ENCODE measurements at regions not wholly inside any gene's neighbourhood (a gene's known extent, or its start where the extent isn't known, plus 50 kb on each side); places are given as distances from the start of the nearest gene placed in this dataset.

DNA sequence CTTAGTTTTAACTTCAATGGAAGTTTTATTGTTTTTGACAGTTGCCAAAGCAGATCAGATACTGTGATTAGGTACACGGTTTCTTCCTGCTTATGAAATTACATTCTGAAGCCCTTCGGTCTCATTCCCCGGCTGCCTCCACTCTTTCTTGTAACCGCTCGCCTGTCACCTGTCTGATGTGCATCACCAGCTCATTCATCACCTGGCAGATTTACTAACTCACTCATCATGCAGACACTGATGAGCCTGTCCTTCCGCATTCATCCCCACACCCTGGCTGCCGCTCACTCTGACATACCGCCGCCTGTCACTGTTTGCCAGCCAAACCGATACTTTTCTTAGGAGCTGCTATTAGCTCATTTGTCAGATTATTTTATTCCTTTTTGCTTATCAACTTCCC, 82.8 kb upstream of the NSMCE3 start:
- no peak for DNase-seq

DNA sequence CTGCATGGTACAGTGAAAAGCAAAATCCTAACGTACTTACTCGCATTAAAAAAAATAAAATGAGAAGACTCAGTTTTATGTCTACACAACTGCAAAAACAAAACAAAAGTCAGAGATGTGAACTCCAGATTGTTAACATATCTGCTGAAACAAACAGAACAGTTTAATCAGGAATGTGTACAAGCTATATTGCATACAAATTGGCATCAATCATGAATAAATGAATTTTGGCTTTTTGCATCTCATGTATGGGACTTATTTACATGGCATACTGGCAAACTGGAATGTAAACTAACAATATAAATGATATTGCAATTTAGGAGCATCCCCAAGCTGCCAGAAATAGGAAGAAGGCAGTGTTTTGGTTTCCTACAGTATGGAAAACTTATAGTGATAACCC, 79.6 kb upstream of the NSMCE3 start:
- DNase-seq: no peak

GRCh38 chr15:29348336-29348914, 78.8 kb upstream of the NSMCE3 start:
- DNase-seq: no peak

DNA sequence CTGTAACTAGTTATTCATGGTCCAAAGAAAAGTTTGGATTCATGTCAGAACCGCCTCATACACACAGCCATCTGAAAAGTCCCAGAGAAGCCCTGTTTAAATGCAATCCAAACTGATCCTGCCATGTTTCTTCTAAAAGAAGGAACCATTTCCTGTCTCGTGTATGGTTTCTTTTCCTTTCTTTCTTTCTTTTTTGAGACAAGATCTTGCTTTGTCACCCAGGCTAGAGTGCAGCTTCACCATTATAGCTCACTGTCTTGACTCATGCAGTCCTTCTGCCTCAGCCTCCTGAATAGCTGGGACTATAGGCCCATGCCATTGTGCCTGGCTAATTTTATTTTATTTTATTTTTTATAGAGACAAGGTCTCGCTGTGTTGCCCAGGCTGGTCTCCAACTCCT, 77.4 kb upstream of the NSMCE3 start:
- no peak for DNase-seq

DNA sequence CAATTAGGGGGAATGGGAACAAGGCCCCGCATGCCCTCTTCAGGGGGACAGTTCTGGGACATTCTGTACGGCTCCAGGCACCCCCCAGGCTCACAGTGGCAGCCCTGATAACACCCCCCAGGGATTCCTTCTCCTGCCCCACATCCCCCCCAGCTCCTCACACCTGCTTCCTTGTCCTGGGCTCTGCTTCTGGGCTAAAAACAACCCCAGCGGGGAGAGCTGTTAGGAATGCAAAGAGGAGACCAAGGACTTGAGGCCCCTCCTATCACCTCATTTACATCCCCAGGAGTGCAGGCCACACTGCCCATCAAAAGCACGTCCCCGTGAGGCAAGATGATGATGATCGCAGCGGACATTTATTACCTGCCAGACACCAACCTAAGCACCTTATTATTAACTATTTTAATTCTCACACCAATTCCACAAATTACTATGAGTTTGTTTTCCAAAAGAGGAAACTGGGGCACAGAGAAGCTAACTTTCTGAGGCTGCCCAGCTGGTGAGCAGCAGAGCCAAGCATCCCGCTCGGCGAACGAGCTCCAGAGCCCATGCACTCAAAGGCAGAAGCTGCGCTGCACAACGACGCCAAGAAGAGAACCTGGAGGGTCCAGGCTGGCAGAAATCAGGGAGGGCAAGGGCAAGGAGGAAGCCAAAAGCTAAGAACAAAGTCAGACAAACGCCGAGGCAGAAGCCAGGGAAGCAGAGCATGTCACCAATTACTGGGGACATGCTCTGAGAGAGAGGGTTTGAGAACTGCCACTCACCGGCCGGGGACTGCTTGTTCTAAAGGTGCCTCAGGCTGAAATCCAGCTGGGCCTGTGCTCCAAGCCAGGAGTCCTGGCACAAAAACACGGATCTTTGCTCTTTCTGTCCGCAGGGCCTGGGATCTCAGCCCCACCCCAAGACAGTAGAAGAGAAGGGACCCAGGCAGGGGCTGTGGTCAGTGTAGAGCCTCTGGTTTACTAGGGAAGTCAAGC, 76.2 kb upstream of the NSMCE3 start:
- DNase-seq: no peak

DNA sequence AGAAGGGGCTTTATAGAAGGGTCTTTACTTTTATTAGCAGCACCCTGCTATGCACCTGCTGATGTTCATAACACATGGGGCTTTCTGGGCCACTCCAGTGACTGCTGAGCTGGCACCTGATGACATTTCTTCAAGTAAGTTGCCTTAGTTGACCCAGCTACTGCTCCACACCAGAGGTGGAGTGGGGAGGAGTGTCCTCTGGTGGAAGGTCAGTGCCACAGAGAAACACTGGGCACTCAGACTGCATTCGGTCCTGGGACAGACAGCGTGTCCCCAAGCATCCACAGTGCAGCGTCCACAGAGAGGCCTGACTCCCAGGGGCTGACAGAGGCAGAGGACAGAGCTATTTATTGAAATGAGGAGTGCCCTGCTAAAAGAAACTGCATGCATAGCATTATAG, 74.9 kb upstream of the NSMCE3 start:
- no peak for DNase-seq

DNA sequence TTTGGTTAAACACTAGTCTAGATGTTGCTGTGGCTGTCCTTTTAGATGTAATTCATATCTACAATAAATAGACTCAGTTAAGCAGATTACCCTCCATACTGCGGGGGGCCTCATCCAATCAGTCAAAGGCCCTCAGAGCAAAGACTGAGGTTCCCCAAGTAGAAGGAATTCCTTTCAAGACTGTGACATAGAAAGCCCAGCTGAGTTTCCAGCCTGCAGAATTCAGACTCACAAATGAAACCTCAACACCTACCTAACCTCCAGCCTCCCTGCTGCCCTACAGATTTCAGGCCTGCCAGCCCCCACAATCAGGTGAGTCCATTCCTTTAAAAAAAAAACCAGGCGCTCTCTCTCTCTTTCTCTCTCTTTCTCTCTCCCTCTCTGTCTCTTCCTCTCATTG, 73.6 kb upstream of the NSMCE3 start:
- DNase-seq: no peak

DNA sequence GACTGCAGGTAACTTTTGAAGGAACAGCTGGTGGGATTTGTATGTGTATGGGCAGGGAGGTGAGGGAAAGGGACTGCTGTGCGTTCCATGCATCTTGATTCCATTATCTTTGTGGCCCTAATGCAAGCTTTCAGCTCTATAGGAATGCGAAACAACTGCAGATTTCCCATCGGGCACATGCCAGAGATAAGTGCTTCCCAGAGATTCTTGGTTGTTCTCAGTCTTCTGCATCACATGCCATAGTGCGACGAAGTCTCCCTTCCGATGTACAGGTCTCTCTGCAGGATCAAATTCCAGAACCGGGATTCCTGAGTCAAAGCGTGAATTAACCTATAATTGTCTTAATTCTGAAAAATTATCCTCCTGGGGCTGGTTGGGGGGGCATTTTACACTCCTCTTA, 72.6 kb upstream of the NSMCE3 start:
- no peak for DNase-seq

DNA sequence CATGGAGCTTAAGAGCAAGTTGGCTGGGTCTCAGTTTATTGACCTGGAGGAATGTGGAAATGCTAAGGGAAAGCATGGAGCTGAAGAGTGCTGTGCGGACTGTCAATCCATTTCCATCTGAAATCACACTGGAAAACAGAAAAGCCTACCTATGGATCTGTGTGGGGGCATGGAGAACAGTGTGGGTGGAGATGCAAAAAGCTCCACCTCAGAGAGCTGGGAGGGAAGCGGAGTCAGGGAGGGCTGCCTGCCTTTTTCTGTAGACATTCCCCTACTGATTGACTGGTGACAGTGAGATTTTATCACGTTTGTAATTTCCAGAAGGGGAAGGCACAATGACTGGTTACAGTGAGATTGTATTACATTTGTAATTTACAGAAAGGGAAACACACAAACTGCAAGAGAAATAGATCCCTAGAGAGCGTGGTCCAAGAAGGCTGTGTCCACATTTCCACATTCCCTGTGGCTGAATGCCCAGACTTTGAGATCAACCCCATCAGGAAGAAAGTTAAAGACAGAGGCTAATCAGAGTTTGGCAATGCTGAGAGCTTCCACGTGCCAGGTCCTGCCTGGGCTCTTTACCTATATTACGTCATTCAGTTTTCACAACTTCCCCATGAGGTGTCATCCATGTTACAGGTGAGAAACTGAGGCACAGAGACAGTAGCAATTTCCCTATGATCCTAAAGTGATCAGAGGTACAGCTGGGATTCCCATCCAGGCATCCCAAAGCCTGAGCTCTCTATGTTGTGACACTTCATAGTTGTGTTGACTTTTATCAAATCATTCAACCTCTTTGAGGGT, 67.7 kb upstream of the NSMCE3 start:
- DNase-seq: no peak

GRCh38 chr15:29334544-29334943, 64.9 kb upstream of the NSMCE3 start:
- no peak for DNase-seq

DNA sequence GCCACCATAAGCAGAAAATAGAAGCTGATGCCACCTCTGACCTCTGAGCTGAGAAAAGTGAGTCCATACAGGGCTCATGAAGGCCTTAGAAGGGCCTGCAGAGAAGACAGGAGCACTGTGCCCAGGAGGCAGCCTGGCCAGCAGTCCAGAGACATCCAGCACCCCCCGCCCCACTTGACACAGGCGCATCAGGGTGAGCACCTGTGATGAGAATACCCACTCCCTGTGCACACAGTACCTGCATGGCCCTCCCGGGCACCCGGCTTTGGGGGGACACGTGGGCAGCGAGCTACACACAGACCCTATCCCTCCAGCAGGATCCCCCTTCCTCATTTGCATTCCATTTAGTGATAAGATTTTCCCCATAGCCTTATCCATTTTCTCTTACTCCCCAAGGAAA, 63.6 kb upstream of the NSMCE3 start:
- DNase-seq: no peak

GRCh38 chr15:29331669-29332068, 62.0 kb upstream of the NSMCE3 start:
- DNase-seq: no peak

- no peak for DNase-seq
These were observed 61.4 kb upstream of the NSMCE3 start for GRCh38 chr15:29331071-29331470.

DNA sequence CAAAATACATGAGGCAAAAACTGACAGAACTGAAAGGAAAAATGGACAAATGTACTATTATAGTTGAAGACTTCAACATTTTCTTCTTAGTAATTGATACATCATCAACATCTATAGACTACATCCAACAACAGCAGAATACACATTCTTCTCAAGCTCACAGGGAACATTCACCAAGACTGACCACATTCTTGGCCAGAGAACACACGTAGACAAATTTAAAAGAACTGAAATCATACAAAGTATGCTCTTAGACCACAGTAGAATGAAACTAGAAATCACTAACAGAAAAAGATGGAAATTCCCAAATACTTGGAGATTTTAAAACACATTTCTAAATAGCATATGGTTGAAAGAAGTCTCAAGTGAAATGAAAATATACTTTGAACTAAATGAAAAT, 55.1 kb upstream of the NSMCE3 start:
- no peak for DNase-seq

- DNase-seq: no peak
These were observed 53.9 kb upstream of the NSMCE3 start for GRCh38 chr15:29323557-29323956.

GRCh38 chr15:29322415-29322814, 52.8 kb upstream of the NSMCE3 start:
- DNase-seq: peak; percentile 10

- DNase-seq: no peak
These were observed 50.8 kb upstream of the NSMCE3 start for GRCh38 chr15:29320420-29320819.

- no peak for DNase-seq
These were observed 50.2 kb upstream of the NSMCE3 start for GRCh38 chr15:29319823-29320222.

Data from NCI-H1105 treated with DMSO at 0.1 percent for 48 hours (cell line).